Stimulated activated naive CD8-positive, alpha-beta T cell treated with anti-CD3 and anti-CD28 coated beads, Interleukin-15, Interleukin-2, amounts not matched to agents 100 ng/mL and 50 ng/mL, for 24 hours (primary cell): ENCODE measurements at regions not wholly inside any gene's neighbourhood (a gene's known extent, or its start where the extent isn't known, plus 50 kb on each side); places are given as distances from the start of the nearest gene placed in this dataset.

Source experiments
- H3K27ac Mint-ChIP-seq: one replicate; pipeline ENCODE4 v1.8.0; 2021; ENCODE audit warnings: mild to moderate bottlenecking, mixed read lengths
- H3K27me3 Mint-ChIP-seq: one replicate; pipeline ENCODE4 v1.8.0; 2021; ENCODE audit warnings: mixed read lengths
- H3K36me3 Mint-ChIP-seq: one replicate; pipeline ENCODE4 v1.8.0; 2021; ENCODE audit warnings: low read depth, mixed read lengths
- H3K4me1 Mint-ChIP-seq: one replicate; pipeline ENCODE4 v1.8.0; 2021; ENCODE audit warnings: low read depth, mixed read lengths
- H3K4me3 Mint-ChIP-seq: one replicate; pipeline ENCODE4 v1.8.0; 2021; ENCODE audit warnings: mild to moderate bottlenecking, mixed read lengths
- H3K9me3 Mint-ChIP-seq: one replicate; pipeline ENCODE4 v1.8.0; 2021; ENCODE audit warnings: mixed read lengths

DNA sequence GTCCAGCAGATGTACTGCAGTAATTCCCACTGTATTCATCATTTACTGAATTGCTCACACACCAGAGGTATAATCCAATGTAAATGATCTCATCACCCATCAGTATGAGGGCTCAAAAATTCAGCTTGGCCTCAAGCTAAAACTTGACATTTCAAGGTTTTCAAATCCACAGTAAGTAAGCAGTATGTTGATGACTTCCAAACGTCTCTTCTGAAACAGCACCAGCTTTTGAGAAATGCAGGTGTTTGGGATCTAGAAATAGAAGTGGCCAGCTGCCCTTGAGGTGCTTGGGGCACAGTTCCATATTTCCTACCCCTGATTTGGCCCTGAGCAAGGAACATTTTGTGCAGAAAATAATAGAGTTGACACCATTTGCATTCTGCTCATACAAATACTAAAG, 388.0 kb upstream of the TUSC1 start:
- Mint-ChIP-seq H3K27me3 (no peaks in the 10 kb centered on the region), H3K4me1 (no peaks in the 10 kb centered on the region), H3K36me3 (no peaks in the 10 kb centered on the region), H3K4me3 (no peak overlapping the region), H3K27ac (no peak overlapping the region), H3K9me3 (peaks cover 17% of the 10 kb centered on the region)

- H3K4me3 Mint-ChIP-seq: no peak overlapping the region
These were observed 383.8 kb upstream of the TUSC1 start for GRCh38 chr9:26061948-26062575.

DNA sequence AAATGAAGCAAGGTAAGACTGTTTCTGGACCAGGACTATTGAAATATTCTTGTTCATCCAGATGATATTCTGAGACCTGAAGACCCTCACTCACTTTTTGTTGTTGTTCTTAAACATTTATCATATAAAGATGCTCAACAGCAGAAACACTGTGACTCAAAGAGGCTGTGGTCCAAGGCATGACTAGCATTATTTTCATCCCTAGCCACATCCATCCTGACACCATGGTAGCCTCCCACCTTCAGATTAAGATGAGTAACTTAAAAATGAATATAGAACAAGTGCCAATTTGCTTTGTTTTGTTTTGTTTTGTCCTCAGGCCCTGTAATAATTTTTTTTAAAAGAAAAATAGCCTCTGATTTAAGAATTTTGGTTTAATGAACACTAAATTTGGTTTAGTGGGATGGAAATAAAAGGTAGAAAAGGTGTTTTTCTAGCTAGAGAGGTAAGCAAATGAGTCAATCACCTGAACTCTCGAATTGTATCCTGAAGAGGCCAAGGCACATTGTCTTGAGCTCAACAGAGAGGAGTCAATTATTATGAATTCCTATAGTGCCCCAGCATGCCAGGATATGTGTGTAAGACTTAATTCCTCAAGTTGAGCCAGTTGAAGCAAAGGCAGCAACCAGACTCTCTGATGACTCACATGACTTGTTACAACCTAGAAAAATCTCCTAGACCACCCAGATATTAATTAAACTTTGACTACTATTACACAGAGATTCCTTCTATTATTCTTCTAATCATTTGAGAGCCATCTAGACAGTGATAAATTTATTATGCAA, 380.1 kb upstream of the TUSC1 start:
- no peak overlapping the region for H3K27ac Mint-ChIP-seq
- no peaks in the 10 kb centered on the region for H3K36me3 Mint-ChIP-seq
- H3K4me3 Mint-ChIP-seq: no peak overlapping the region
- H3K9me3 Mint-ChIP-seq: peaks cover 7% of the 10 kb centered on the region
- no peaks in the 10 kb centered on the region for H3K27me3 Mint-ChIP-seq
- H3K4me1 Mint-ChIP-seq: no peaks in the 10 kb centered on the region

More at GRCh38 chr9:26061948-26062575, 383.8 kb upstream of the TUSC1 start:
- H3K27me3 Mint-ChIP-seq: no peaks in the 10 kb centered on the region
- no peaks in the 10 kb centered on the region for H3K36me3 Mint-ChIP-seq
- H3K4me1 Mint-ChIP-seq: no peaks in the 10 kb centered on the region
- H3K27ac Mint-ChIP-seq: no peak overlapping the region
- peaks cover 7% of the 10 kb centered on the region for H3K9me3 Mint-ChIP-seq

DNA sequence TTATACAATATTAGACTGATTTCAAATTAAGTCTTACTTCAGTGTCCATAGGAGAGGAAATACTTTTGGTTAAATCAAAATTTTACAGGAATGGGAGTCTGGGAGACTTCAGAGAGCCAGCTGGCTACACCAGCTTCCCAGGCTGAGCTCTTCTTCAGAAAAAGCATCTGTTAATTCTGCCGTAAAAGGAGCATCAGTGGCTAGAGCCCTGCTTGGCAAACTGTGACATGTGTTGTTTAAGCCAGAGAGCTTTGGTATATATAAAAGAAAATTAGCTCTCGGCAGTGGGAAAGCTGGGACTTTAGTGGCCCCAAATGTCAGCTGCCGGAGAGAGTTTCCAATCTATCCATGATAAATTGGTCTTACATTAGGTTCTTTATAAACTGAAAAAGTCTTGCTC, 378.8 kb upstream of the TUSC1 start:
- H3K4me1 Mint-ChIP-seq: no peaks in the 10 kb centered on the region
- H3K9me3 Mint-ChIP-seq: peaks cover under 1% of the 10 kb centered on the region
- no peaks in the 10 kb centered on the region for H3K36me3 Mint-ChIP-seq
- H3K4me3 Mint-ChIP-seq: no peak overlapping the region
- no peak overlapping the region for H3K27ac Mint-ChIP-seq
- no peaks in the 10 kb centered on the region for H3K27me3 Mint-ChIP-seq

GRCh38 chr9:26054600-26055520, 376.6 kb upstream of the TUSC1 start:
- Mint-ChIP-seq H3K4me3 (no peak overlapping the region), H3K27me3 (no peaks in the 10 kb centered on the region), H3K36me3 (no peaks in the 10 kb centered on the region), H3K4me1 (no peaks in the 10 kb centered on the region), H3K27ac (no peak overlapping the region), H3K9me3 (peaks cover 11% of the 10 kb centered on the region)

DNA sequence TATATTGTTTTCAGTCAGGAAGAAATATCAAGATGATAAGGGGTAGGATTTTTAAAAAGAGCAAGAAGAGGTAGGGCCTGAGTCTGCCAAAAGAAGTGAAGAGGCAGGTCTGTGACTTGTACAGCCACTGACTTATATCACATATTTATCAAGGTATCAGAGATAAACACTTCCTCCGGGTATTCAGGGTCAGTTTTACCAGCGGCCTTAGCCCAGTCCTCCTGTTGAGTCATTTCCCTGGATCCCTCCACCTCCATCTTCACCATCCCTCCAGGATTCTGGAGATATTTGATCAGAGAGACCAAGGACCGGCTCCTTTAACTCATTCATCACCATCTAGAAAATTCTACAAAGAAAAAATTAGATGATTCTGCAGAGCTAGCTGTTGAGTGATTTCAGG, 375.7 kb upstream of the TUSC1 start:
- no peaks in the 10 kb centered on the region for H3K27me3 Mint-ChIP-seq
- H3K4me1 Mint-ChIP-seq: no peaks in the 10 kb centered on the region
- no peaks in the 10 kb centered on the region for H3K36me3 Mint-ChIP-seq
- peaks cover 19% of the 10 kb centered on the region for H3K9me3 Mint-ChIP-seq
- no peak overlapping the region for H3K27ac Mint-ChIP-seq
- no peak overlapping the region for H3K4me3 Mint-ChIP-seq

DNA sequence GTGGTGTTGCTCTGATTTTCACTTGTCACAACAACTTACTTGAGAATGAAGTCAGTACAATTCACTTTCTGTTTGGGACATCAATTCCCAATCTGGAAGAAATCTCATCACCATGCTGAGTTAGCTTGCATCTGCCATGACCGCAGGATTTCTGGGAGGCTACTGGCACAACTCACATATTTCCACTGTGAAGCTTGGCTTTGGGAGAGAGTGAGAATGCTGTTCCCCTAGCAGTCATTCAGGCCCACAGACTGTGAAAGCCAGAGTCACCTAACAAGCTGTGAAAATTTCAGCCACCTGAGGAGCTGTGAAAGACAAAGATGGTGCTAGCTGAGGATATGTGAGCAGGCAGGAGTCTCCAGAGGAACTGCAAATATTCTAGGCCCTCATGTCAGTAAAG, 365.2 kb upstream of the TUSC1 start:
- H3K27ac Mint-ChIP-seq: no peak overlapping the region
- no peaks in the 10 kb centered on the region for H3K4me1 Mint-ChIP-seq
- no peak overlapping the region for H3K4me3 Mint-ChIP-seq
- no peaks in the 10 kb centered on the region for H3K27me3 Mint-ChIP-seq
- H3K9me3 Mint-ChIP-seq: peaks cover 7% of the 10 kb centered on the region
- no peaks in the 10 kb centered on the region for H3K36me3 Mint-ChIP-seq

DNA sequence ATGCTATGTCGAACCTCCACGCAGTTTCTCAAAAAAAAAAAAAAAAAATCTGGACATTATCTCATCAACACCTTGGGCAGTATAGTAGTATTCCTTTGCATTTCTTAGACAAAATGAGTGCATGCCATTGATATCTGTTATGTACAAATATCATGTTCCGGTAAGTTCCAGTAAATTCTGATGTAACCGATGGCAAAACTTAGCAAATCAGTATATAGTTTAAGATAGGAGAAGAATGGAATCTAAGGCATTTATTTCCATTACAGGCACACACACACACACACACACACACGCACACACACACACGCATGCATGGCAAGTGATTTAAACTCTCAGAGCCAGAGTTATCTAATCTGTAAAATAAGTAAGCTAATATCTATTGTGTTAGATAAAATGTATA, 356.5 kb upstream of the TUSC1 start:
- Mint-ChIP-seq H3K36me3 (no peaks in the 10 kb centered on the region), H3K4me3 (no peak overlapping the region), H3K4me1 (no peaks in the 10 kb centered on the region), H3K27ac (no peak overlapping the region), H3K27me3 (no peaks in the 10 kb centered on the region), H3K9me3 (peaks cover 22% of the 10 kb centered on the region)

- Mint-ChIP-seq H3K36me3 (no peaks in the 10 kb centered on the region), H3K4me1 (no peaks in the 10 kb centered on the region), H3K27ac (no peak overlapping the region), H3K9me3 (peaks cover 15% of the 10 kb centered on the region), H3K27me3 (no peaks in the 10 kb centered on the region), H3K4me3 (no peak overlapping the region)
These were observed 355.1 kb upstream of the TUSC1 start for GRCh38 chr9:26033336-26033735.

GRCh38 chr9:26026423-26027100, 348.3 kb upstream of the TUSC1 start:
- H3K9me3 Mint-ChIP-seq: peaks cover 4% of the 10 kb centered on the region
- no peaks in the 10 kb centered on the region for H3K27me3 Mint-ChIP-seq
- no peaks in the 10 kb centered on the region for H3K4me1 Mint-ChIP-seq
- no peaks in the 10 kb centered on the region for H3K36me3 Mint-ChIP-seq
- no peak overlapping the region for H3K4me3 Mint-ChIP-seq
- no peak overlapping the region for H3K27ac Mint-ChIP-seq

GRCh38 chr9:26013199-26013598, 335.0 kb upstream of the TUSC1 start:
- Mint-ChIP-seq H3K36me3 (no peaks in the 10 kb centered on the region), H3K9me3 (peaks cover 16% of the 10 kb centered on the region), H3K4me3 (no peak overlapping the region), H3K4me1 (no peaks in the 10 kb centered on the region), H3K27ac (no peak overlapping the region), H3K27me3 (no peaks in the 10 kb centered on the region)

DNA sequence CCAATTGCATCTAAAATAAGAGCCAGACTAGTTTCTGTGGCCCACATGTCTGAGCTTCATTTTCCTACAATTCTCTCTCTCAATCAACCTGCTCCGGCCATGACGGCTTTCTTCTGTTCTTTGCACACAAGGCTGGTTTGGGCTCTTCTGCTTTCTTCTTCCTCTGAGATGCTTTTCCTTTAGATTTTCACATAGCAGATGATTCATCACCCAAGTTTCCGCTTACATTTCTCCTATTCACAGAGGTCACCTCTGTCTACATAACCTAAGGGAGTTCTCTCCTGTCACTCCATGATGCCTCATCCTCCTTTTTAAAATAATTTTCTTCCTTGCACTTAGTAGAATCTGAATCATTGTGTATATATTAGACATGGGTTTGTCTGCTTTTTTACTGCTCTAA, 334.6 kb upstream of the TUSC1 start:
- no peak overlapping the region for H3K4me3 Mint-ChIP-seq
- no peaks in the 10 kb centered on the region for H3K27me3 Mint-ChIP-seq
- peaks cover 12% of the 10 kb centered on the region for H3K9me3 Mint-ChIP-seq
- no peaks in the 10 kb centered on the region for H3K4me1 Mint-ChIP-seq
- no peak overlapping the region for H3K27ac Mint-ChIP-seq
- H3K36me3 Mint-ChIP-seq: no peaks in the 10 kb centered on the region

DNA sequence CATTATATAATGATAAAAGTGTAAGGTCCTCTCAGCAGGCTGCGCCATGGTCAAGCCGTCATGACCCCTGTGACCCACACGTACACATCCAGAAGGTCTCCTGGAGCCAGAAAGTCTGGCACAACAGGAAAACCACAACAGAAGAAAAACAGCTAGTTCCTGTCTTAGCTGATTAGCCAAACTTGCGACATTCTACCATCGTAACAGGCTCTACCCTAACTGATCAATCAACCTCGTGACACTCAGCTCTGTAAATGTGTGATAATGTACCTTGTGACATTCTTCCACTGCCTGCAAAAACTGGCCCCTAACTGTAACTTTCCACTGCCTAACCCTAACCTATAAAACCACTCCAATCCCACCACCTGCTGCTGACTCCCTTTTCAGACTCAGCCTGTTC, 316.4 kb upstream of the TUSC1 start:
- Mint-ChIP-seq H3K36me3 (no peaks in the 10 kb centered on the region), H3K27me3 (no peaks in the 10 kb centered on the region), H3K4me1 (no peaks in the 10 kb centered on the region), H3K27ac (no peak overlapping the region), H3K4me3 (no peak overlapping the region), H3K9me3 (peaks cover 23% of the 10 kb centered on the region)

- Mint-ChIP-seq H3K36me3 (no peaks in the 10 kb centered on the region), H3K9me3 (peaks cover 33% of the 10 kb centered on the region), H3K4me3 (no peak overlapping the region), H3K4me1 (no peaks in the 10 kb centered on the region), H3K27me3 (no peaks in the 10 kb centered on the region), H3K27ac (no peak overlapping the region)
These were observed 312.1 kb upstream of the TUSC1 start for GRCh38 chr9:25990376-25990775.

DNA sequence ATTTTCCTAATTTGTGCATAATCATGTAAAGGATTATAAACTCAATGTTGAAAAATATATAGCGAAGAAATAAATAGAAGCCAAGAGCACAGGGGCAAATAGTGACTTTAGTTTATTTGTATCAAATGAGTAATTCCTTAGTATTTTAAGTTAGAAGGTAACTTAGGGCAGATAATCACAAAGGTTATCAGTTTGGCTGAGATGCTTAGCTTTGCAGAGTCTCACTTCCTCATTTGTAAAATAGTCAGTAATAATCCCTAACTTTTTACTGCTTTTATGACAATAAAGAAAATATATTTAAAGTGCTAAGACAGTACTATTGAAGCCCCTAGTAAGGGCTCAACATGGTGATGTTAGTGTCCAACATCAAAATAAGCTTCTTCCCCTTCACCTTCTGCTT, 297.4 kb upstream of the TUSC1 start:
- Mint-ChIP-seq H3K9me3 (no peaks in the 10 kb centered on the region), H3K27me3 (no peaks in the 10 kb centered on the region), H3K27ac (no peak overlapping the region), H3K36me3 (no peaks in the 10 kb centered on the region), H3K4me3 (no peak overlapping the region), H3K4me1 (no peaks in the 10 kb centered on the region)
